GM12874 (cell line): ENCODE measurements at regions not wholly inside any gene's neighbourhood (a gene's known extent, or its start where the extent isn't known, plus 50 kb on each side); places are given as distances from the start of the nearest gene placed in this dataset.

Experiments used
- CTCF ChIP-seq: IDR thresholded peaks from 2 replicates; pipeline ENCODE4 v1.5.1; 2011; ENCODE audit warnings: low read depth, mild to moderate bottlenecking, control low read depth, low read length, moderate library complexity; ENCODE audit not compliant: insufficient read depth

- TF ChIP-seq CTCF = no peak
Measured at GRCh38 chr3:150314248-150315004, 93.7 kb upstream of the TSC22D2 start.

GRCh38 chr3:150312018-150312657 is 96.0 kb upstream of the TSC22D2 start:
- TF ChIP-seq CTCF = no peak

- no peak for TF ChIP-seq CTCF
Measured at GRCh38 chr3:150311156-150311555, 96.9 kb upstream of the TSC22D2 start.

GRCh38 chr3:150309557-150309956 is 98.5 kb upstream of the TSC22D2 start:
- TF ChIP-seq CTCF = no peak

- no peak for TF ChIP-seq CTCF
Measured at GRCh38 chr3:150309257-150309542, 98.9 kb upstream of the TSC22D2 start.

- no peak for TF ChIP-seq CTCF
Measured at GRCh38 chr3:150308481-150309256, 99.4 kb upstream of the TSC22D2 start.

- no peak for TF ChIP-seq CTCF
Measured at GRCh38 chr3:150308037-150308319, 100.1 kb upstream of the TSC22D2 start.
